ENCODE measurements at regions not wholly inside any gene's neighbourhood (a gene's known extent, or its start where the extent isn't known, plus 50 kb on each side); places are given as distances from the start of the nearest gene placed in this dataset.

- Histone ChIP-seq H3K4me1 (ENCODE audit: control insufficient read depth in 5 of 5, insufficient read depth in 5 of 5, low read length in 5 of 5) (no peaks in the 10 kb centered on the region), H3K27me3 (ENCODE audit: control insufficient read depth in 3 of 3, insufficient read depth in 3 of 3, low read length in 2 of 3) (no peaks in the 10 kb centered on the region), H3K9me3 (ENCODE audit: control insufficient read depth in 4 of 4, insufficient read depth in 3 of 4, low read length in 3 of 4) (peaks cover 0 to 13% (median 3%) of the 10 kb centered on the region in 4 donors), H3K4me3 (no peak overlapping the region), H3K36me3 (ENCODE audit: control insufficient read depth in 4 of 4, insufficient read depth in 4 of 4, low read length in 4 of 4) (no peaks in the 10 kb centered on the region), H3K9ac (ENCODE audit: insufficient read depth in 1 of 2, low read length in 2 of 2) (no peak overlapping the region), H3K27ac (ENCODE audit: low read depth in 1 of 2, low read length in 1 of 2) (no peak overlapping the region)
- no peak for DNase-seq
- TF ChIP-seq CTCF (IDR thresholded peaks at IDR 0.05; ENCODE audit: control extremely low read depth, extremely low read depth), result no peak
- ATAC-seq (ENCODE audit: insufficient read depth, low FRiP score), result no peak
These were observed 525.9 kb upstream of the TMPO start for GRCh38 chr12:97989366-97989940.

GRCh38 chr12:97994746-97995484 lies 520.5 kb upstream of the TMPO start:
- H3K4me1 ChIP-seq (ENCODE audit: control insufficient read depth in 5 of 5, insufficient read depth in 5 of 5, low read length in 5 of 5), result no peaks in the 10 kb centered on the region
- H3K27me3 ChIP-seq (ENCODE audit: control insufficient read depth in 3 of 3, insufficient read depth in 3 of 3, low read length in 2 of 3), result no peaks in the 10 kb centered on the region
- 88 to 92% methylated on average over 2 of the region's 2 CpGs for WGBS, 2 donors
- DNase-seq (no peak), ATAC-seq (ENCODE audit: insufficient read depth, low FRiP score) (no peak)
- H3K36me3 ChIP-seq (ENCODE audit: control insufficient read depth in 4 of 4, insufficient read depth in 4 of 4, low read length in 4 of 4), result no peaks in the 10 kb centered on the region
- H3K9ac ChIP-seq (ENCODE audit: insufficient read depth in 1 of 2, low read length in 2 of 2), result no peak overlapping the region
- H3K27ac ChIP-seq (ENCODE audit: low read depth in 1 of 2, low read length in 1 of 2), result no peak overlapping the region
- peaks cover 0 to 8% (median 3%) of the 10 kb centered on the region in 4 donors for H3K9me3 ChIP-seq (ENCODE audit: control insufficient read depth in 4 of 4, insufficient read depth in 3 of 4, low read length in 3 of 4)
- TF ChIP-seq CTCF (IDR thresholded peaks at IDR 0.05; ENCODE audit: control extremely low read depth, extremely low read depth), result no peak
- H3K4me3 ChIP-seq, result no peak overlapping the region

GRCh38 chr12:97995559-97995958 lies 519.8 kb upstream of the TMPO start:
- TF ChIP-seq CTCF (IDR thresholded peaks at IDR 0.05; ENCODE audit: control extremely low read depth, extremely low read depth), result no peak
- H3K9ac ChIP-seq (ENCODE audit: insufficient read depth in 1 of 2, low read length in 2 of 2), result no peak overlapping the region
- peaks cover 0 to 6% (median 3%) of the 10 kb centered on the region in 4 donors for H3K9me3 ChIP-seq (ENCODE audit: control insufficient read depth in 4 of 4, insufficient read depth in 3 of 4, low read length in 3 of 4)
- ATAC-seq (ENCODE audit: insufficient read depth, low FRiP score) (no peak), DNase-seq (no peak)
- H3K36me3 ChIP-seq (ENCODE audit: control insufficient read depth in 4 of 4, insufficient read depth in 4 of 4, low read length in 4 of 4), result no peaks in the 10 kb centered on the region
- WGBS, 2 donors, result 52 to 63% methylated on average over 2 of the region's 2 CpGs
- no peak overlapping the region for H3K27ac ChIP-seq (ENCODE audit: low read depth in 1 of 2, low read length in 1 of 2)
- no peak overlapping the region for H3K4me3 ChIP-seq
- no peaks in the 10 kb centered on the region for H3K4me1 ChIP-seq (ENCODE audit: control insufficient read depth in 5 of 5, insufficient read depth in 5 of 5, low read length in 5 of 5)
- no peaks in the 10 kb centered on the region for H3K27me3 ChIP-seq (ENCODE audit: control insufficient read depth in 3 of 3, insufficient read depth in 3 of 3, low read length in 2 of 3)
